Fibroblast of upper back skin (primary cell): ENCODE measurements at regions not wholly inside any gene's neighbourhood (a gene's known extent, or its start where the extent isn't known, plus 50 kb on each side); places are given as distances from the start of the nearest gene placed in this dataset.

Source experiments
- DNase-seq: peaks from one replicate; pipeline ENCODE4 v3.0.0-alpha.2; 2013

DNA sequence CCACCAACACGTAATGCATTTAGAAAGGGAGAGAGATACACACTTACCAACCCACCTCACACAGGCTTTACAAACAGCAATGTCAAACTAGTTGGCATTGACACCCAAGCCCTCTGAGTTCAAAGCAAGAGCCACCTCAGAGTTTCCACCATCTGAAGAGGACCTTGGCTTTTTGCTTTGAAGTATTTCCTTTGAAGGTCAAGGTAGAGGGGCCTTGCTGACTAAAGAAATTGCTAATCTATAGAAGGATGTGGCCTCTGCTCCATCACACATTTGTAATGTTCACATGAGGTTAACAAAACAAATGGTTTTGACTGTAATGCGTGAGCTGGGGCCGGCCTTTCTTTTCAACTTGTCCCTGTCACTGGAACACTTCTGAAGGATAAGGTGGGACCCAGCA lies 117.7 kb downstream of the POLR2M start:
- DNase-seq, result no peak

DNA sequence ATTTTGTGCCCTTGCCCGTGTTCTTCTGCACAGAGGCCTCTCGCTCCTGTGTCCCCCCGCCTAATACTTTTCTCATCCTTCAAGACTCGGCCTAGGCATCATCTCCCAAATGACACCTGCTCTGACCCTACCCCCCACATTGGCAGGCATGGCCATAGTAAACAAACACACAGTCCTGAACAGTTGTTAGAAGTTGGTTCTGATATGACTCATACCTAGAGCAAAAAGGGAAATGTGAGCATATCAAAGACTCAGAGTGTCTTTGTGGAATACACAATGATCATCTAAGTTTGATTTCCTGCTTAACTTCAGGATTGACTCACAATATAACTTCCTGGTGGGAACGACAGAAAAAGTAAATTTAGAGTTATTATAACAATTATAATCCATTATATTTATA lies 120.5 kb downstream of the POLR2M start:
- DNase-seq, result no peak

DNA sequence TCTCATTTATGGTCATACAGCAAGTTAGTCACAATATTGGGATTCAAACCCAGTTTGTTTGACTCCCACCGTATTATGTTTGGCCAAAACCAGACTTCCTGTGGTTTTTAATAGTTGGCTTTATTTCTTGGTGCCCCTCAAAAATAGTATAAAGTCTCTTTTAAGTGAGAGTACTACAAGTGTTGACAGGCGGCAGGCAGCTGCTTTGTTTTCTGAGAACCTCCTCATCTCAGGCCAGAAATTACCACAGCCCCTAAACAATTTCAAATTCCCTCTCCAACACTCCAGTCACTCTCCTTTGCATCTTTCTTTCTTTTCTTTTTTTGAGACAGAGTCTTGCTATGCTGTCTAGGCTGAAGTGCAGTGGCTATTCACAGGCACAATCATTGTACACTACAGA lies 121.5 kb downstream of the POLR2M start:
- no peak for DNase-seq

DNA sequence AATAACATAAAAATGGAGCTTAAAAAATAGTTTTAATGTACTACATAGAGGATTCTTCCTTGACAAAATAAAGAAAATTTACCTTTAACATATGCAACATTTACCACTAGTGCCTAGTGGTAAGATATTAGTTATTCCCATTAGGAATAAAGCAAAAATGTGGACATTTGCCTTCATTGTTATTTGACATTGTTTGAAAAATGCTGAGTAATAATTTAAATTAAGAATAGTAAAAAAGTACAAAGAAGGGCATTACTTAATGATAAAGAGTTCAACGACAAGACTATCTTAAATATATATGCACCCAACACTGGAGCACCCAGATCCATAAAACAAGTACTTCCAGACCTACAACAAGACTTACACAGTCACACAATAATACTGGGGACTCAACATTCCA lies 125.7 kb downstream of the POLR2M start:
- no peak for DNase-seq

DNA sequence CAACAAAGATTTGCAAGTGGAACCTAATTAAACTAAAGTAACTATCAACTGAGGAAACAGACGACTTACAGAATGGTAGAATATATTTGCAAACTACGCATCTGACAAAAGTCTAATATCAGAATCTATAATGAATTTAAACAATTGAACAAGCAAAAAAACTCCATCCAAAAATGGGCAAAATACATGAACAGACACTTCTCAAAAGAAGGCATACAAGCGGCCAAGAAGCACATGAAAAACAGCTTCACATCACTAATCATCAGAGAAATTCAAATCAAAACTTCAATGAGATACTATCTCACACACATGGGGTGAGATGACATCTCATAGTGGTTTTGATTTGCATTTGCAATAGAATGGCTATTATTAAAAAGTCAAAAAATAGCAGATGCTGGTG lies 128.6 kb downstream of the POLR2M start:
- no peak for DNase-seq

DNA sequence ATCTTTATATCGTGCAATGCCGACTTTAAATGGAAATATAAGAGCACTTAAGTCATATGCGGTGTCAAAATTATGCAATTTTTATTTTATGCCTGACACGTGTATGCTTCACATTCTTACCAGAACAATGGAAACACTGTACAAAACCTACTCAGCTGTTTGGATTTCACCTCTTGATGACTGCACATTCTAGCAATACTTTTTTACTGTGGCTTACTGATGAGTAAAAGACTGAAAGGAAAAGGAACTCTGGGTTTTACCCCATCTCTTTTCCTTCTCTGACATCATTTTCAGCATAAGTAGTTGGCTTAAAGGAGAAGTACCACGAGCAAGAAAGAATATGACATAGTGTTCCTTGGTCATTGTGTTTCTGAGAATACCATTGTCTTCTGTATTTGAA lies 142.8 kb downstream of the POLR2M start:
- DNase-seq, result peak; percentile 30

DNA sequence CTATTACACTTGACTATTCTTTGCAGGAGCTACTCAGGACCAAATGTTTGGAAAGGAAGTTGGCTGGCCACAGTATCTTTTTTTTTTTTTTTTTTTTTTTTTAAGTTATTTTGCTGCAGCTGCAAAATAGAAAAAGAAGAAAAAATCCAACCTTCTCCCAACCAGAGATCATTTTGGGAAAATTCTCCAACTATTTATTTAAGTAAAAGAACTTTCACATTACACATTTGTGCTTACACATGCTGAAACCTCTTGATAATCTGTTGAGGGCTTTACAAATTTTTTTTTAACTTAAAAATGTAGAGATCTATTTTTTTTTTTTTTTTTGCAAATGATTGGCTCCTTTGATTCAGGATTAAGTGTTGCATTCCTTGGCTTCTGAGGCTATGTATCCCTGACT lies 148.0 kb downstream of the POLR2M start:
- no peak for DNase-seq

DNA sequence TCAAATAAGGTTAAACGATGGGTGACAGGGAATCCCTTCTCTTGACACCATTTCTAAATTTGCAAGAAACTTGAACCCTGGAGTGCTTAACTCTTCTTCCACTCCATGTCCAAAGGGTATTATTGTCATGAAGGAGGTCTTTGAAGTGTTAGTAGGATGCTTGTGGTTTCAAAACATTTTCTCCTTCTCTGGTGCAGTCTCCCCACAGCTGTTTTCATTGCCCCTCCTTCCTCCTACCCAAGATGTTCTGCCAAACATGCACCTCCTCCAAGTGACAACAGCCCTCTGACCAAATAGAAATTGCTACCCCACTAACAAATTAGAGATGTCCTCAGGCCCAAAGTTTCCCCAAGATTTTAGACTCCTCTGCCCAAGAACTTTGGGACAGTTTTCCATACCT lies 151.4 kb downstream of the POLR2M start:
- DNase-seq, result no peak

DNA sequence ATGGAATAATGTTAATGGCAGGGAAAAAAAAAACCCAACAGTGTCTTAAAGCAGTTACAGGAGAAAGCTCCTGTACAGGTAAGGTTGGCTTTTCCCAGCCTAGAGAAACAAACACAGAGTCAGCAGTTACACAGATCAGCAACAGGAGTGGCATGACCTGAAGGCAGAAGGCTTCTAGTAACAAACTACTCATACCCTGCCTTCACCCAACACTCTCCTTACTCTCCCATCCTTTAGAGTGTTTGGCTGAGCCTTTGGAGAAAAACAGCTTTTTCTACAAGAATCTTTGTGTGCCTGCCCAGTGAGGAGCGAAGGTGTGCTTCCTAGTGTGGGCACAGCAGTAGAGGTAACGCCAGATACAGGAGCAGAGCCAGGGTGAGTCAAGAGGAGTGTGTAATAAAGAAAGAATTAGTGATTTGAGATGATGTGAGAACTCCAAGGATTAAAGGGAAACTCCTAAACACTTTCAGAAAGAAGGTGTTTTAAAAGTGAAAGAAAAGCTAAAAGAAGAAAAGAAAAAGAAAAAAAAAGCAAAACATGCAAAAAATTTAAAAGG lies 152.7 kb downstream of the POLR2M start:
- DNase-seq, result no peak

DNA sequence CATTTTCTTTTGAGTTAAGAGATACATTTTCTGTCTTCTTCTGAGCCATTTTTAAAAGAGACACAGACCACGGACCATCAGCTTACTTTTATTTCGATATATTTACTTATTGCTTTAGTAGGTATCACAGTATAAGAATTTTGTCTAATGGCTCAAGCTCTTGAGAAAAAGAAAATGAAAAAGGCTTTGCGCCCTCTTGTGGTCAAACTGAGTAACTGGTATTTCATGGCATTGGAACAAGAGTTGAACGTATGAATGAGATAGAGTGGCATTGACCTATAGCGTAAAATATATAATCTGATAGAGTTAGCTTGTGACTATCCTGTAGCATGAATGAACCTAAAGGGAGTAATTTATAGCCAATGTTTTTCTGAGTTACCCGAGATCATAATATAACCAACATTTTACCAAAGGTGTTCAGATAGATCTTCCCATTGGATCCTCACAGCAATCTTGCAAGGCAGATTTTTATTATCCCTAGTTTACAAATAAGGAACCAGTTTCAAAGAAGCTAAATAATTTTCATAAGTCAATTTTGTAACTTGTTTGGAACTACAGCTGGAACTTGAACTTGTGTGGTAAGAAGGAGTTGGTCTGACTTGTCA lies 154.6 kb downstream of the POLR2M start:
- DNase-seq, result peak; percentile 68

DNA sequence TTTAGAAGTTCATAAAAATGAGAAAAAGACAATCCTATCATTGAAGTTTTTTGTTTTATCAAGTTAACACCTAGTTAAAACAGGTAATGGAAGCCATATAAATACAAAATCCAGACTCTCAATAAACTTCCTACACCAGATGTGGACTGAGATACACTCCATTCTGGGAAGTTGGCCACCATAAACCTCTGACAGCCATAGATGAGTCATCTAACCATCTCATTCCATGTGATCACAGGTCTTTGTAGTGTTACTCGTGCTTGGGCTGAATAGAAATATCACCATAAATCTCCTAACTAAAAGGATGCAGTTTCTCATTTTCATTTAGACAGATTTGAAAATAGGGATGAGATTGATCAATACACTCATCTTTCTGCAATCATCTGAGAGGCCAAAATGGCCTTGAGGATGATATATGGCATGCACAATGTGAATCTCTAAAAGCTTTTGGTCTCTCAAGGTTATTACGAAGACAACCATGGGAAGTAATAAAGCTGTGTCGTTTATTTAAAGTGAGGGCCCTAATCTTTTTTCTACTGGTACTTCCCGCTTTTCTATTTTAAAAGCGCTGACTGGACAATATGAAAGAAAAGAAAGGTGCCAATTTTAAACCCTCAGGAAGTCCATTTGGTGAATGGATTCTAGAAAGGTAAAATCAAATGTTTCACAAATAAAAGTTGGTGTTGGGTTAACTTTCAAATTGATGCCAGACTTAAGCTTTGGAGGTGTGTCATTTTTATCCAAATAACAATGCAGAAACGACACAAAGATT lies 155.5 kb downstream of the POLR2M start:
- peak; percentile 89 for DNase-seq

DNA sequence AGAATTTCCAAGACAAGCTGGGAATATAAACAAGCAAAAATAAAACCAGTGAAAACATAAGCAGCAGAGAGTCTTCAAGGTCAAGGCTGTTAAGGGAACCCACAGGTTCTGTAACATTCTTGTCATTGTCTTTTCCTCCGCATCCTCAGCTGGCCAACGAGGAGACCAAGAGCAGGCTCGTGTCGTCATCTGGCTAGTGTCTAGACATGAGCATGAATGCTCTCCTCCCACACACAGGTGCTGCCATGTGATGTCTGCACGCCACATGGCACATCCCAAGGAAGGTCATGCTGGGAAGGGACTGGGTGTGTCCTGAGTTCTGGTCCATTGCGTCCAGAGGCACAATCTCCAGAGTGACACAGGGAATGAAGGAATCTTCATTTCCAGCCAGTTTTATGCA lies 156.2 kb downstream of the POLR2M start:
- DNase-seq, result no peak

DNA sequence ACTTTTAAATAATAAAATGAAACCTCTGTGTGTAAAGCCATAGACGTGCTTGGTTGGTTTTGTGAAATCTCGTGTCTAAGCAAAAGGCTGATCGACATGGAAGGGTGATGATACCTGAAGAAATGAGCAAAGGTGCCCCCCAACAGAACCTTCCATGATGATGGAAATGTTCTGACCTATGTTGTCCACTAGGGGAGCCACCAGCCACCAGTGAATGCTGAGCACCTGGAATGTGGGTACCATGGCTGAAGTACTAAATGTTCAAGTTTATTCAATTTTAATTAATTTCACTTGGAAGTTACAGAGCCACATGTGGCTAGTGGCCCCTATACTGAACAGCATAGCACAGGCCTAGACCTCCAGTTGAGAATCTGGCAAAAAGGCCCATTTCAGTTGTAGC lies 158.8 kb downstream of the POLR2M start:
- no peak for DNase-seq

DNA sequence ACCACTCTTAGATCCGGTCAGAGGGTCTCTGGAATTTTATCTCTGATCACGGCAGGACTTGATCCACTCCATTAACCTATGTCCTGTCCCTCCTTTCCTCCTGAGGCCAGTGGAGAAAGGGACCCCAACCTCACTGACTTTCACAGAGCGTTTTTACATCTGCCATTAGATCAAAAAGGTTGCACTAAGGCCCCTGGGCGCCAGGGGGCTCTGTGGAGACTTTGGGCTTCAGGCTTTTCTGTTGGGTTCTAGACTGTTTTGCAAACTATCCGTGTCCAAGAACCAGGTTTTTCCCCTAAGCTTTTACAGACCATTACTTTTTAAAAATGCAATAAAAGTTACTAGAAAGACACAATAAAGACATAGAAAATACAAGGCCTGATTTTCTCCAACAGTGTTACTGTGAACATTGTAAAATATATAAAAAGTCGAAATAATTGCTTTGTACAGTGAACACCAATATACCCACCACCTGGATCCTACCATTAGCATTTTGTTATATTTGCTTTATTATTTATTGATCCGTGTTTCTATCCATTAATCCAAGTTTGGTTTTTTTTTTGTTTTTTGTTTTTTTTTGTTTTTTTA lies 159.7 kb downstream of the POLR2M start:
- peak; percentile 25 for DNase-seq

DNA sequence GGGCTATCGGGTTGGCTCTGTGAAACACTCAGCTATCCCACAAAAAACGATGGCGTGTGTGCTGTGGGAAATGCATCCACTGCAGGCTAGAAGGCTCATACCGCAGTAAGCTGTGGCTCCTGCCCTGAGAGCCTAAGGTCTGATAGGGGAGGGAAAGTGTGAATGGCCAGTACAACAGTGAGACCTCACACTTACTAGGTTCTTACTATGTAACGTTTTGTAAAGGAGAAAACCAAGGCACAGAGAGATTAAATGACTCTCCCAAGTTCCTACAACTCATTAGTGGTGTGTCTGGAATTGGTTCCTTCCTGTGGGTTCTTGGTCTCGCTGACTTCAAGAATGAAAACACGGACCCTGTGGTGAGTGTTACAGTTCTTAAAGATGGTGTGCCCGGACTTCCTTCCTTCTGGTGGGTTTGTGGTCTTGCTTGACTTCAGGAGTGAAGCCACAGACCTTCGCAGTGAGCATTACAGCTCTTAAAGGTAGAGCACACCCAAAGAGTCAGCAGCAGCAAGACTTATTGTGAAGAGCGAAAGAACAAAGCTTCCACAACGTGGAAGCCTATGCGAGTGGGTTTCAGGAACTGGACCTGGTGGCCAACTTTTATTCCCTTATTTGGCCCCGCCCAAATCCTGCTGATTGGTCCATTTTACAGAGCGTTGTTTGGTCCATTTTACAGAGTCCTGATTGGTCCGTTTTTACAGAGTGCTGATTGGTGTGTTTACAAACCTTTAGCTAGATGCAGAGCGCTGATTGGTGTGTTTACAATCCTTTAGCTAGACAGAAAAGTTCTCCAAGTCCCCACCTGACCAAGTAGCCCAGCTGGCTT lies 161.7 kb downstream of the POLR2M start:
- DNase-seq, result no peak

DNA sequence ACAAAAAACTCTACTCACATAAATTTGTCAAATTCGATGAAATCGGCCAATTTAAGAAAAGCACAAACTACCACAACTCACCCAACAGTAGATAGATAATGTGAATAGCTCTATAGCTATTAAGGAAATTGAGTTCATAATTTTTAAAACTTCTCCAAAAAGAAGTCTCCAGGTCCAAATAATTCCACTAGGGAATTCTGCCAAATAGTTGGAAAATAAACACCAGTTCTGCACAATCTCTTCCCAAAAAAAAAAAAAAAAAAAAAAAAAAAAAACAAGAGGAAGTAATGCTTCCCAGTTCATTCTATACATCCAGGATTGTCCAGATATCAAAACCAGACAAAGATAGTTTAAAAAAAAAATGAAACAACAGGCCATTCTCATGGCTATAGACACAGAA lies 164.2 kb downstream of the POLR2M start:
- no peak for DNase-seq

DNA sequence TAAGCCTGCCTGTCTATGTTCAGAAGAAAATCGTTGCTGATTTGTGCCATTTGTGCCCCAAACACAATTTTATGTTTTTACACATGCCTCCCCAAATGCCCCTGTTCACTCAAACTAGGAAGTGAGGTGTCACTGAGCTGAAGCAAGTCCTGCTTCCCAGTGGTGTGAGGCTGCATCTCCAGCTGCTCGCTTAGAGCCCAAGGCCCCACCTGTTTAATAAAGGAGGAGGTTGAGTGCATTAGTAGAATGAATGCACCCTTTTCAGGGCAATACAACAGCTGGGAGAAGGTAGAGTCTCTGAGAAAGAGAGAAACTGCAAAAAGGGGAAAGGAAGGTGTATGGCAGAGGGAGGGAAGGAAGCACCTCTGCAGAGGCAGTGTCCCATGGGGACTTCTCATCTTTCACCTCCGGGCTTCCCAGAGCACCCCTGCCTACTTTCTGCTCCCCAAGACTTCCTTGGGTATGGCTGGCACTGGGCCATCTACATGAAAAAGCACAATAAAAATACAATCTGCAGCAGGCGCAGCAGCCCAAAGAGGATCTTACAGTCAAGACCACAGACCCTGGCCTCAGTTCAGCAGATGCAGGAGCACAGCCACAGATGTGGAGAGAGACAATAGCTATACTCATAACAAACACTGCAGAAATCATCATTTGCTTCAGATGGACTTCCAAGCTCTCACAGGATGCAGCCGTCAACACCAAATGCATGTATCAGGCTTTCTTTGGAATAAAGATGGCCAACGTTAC lies 165.9 kb downstream of the POLR2M start:
- no peak for DNase-seq

DNA sequence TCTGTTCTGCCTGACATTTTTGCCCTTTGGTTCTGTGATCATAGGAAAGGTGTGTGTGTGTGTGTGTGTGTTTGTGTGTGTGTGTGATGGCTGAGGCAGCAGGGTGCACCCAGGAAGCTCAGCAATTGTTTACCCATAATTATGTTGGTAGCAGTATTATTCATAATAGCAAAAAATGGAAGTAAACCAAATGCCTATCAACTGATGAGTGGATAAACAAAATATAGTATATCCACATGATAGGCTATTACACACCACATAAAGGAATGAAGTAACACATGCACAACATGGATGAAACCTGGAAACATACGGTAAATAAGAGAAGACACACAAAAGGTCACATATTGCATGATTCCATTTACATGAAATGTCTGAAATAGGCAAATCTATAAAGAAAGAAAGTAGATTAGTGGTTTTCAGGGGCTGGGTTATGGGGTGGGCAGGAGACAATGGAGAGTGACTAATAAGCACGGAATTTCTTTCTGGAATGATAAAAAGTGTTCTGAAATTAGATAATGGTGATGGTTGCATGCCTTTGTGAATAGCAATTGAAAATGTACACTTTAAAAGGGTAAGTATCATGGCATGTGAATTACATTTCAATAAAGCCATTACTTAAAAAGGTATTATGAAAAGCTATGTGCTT lies 167.2 kb downstream of the POLR2M start:
- peak; percentile 90 for DNase-seq

DNA sequence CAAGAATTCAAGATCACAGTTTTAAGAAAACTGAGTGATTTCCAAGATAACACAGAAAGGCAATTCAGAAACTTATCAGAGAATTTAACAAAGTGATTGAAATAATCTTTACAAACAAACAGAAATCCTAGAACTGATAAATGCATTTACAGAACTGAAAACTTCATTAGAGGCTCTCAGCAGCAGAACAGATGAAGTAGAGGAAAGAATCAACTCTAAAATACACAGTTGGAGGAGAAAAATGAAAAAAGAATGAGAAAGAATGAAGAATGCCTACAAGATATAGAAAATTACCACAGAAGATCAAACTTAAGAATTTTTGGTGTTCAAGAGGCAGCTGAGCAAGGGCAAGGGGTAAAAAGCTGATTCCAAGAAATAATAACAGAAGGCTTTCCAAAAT lies 168.8 kb downstream of the POLR2M start:
- no peak for DNase-seq

DNA sequence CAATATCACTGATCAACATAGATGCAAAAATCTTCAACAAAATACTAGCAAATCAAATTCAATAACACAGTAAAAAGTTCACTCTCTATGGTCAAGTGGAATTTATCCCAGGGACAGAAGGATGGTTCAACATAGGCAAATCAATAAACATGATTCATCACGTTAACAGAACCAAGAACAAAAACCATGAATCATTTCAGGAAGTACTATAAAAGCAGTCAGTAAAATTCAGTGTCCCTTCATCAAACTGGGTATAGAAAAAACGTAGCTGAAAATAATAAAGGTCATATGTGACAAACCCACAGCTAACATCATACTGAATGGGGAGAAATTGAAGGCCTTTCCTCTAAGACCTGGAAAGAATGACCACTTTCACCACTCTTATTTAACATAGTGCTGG lies 172.1 kb downstream of the POLR2M start:
- no peak for DNase-seq

DNA sequence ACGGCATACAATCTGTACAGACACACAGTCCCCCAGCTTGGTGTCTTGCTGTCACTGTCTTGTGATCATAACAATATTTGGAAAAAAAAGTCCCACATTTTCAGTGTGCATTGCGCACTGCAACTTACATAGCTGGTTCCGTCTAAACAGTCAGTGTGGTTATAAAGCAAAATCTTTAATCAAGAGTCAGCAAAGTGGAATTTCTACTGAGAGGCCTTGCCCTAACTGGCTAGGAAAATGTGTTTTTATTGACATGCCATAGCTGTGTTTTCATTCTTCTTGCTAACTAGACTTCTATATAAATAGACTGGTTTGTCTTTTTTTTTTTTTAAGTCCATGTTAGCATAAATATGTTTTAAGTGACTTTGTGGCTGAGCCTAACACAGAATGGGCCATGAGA lies 174.8 kb downstream of the POLR2M start:
- DNase-seq, result peak; percentile 61

DNA sequence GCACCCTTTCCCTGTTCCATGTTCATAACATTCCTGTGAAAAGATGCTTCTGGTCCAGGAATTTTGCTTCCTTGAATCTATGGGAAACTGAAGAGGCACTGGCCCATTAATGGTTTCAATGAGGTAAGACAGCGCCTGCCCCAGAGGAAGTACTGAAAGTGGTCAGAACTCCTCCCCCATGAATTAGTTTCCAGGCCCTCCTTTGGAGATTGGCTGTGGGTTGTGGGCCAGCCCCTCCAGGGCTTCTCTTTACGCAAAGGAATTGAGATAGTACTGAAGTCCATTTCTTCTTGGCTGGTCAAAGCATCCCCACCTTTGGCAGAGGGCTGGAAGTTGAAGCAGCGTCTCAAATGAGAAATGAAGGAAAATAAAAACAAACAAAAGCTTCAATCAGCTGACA lies 175.5 kb downstream of the POLR2M start:
- no peak for DNase-seq
